ENCODE measurements at regions not wholly inside any gene's neighbourhood (a gene's known extent, or its start where the extent isn't known, plus 50 kb on each side); places are given as distances from the start of the nearest gene placed in this dataset.
"Not testable (repeated sequence)": the region's sequence is repeated elsewhere in the genome, so short reads cannot be mapped to it uniquely, and the experiment has no call there.

DNA sequence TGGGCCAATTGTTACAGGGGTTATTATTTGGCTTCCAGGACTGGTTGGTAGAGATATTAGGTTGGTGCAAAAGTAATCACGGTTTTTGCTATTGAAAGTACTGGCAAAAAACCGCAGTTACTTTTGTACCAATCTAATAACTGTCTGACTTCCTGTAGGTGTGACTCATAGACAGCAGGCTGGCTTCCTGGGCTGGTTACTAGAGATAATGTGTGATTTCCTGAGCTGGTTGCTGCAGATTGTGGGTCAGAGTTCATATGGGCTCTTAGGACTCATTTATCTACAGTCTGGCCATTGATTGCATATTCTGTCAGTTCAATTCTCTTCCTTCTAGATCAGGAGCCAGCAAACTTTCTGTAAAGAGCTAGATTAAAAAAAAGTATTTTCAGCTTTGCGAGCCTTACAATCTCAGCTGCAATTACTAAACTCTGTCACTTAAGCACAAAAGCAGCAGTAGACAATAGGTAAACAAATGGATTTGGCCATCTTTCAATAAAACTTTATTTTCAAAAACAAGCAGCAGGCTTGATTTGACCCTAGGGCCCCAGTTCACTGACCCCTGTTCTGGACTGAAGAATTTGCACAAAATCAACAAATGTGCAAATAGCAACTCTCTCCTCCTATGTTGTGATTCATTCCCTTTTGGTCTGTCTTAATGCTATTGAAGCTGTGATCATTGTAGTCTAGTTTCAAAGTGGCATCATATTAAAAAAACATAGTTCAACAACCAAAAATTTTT is 50.8 kb upstream of the BOD1L1 start:
- H2AFZ ChIP-seq (ENCODE audit: low read depth, low read length) = no peak overlapping the region
- H3K4me3 ChIP-seq (ENCODE audit: low read length) = no peak overlapping the region
- H3K36me3 ChIP-seq (ENCODE audit: insufficient read depth, low read length) = no peaks in the 10 kb centered on the region
- no peaks in the 10 kb centered on the region for H3K4me1 ChIP-seq (ENCODE audit: insufficient read depth, low read length)
- no peaks in the 10 kb centered on the region for H3K9me3 ChIP-seq (ENCODE audit: low read length)
- H3K27me3 ChIP-seq (ENCODE audit: insufficient read depth, low read length) = no peaks in the 10 kb centered on the region

DNA sequence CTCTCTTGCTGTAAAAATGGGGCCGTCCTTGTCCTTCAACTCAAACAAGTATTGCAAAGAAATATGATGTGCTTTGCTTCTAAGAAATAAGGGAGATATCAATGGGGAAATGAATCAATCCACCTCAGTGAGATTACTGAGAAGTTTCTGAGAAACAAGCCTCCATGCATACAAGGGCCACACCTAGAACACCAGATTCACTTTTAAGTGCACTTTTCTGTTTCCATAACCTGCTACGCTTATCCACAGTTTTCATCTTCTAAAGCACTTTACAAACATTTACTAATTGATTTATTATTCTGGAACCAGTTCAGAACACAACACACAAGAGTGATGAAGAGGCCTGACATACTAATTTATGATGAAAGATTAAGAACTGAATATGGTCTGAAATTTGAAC is 54.0 kb upstream of the BOD1L1 start:
- no peaks in the 10 kb centered on the region for H3K36me3 ChIP-seq (ENCODE audit: insufficient read depth, low read length)
- no peaks in the 10 kb centered on the region for H3K4me1 ChIP-seq (ENCODE audit: insufficient read depth, low read length)
- H3K9me3 ChIP-seq (ENCODE audit: low read length) = no peaks in the 10 kb centered on the region
- H3K27me3 ChIP-seq (ENCODE audit: insufficient read depth, low read length) = no peaks in the 10 kb centered on the region
- H3K4me3 ChIP-seq (ENCODE audit: low read length) = no peak overlapping the region
- no peak overlapping the region for H2AFZ ChIP-seq (ENCODE audit: low read depth, low read length)

DNA sequence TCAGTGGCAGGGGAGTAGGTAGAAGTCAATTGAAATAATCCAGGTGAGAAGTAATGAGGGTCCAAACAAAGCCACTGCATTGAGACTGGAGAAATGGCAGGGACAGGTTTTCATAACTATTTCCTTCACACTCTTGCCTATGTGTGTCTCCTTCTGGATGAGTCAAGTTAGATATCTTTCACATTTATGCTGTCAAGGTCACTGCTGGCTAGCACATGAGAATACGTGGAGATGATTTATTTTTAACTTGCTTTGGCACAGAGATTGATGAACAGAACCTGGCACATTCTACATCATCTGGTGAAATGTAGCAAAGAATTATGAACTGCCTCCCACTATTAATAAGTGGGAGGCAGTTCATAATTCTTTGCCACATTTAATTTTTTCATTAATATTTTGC is 66.7 kb upstream of the BOD1L1 start:
- no peak overlapping the region for H2AFZ ChIP-seq (ENCODE audit: low read depth, low read length)
- H3K27me3 ChIP-seq (ENCODE audit: insufficient read depth, low read length) = no peaks in the 10 kb centered on the region
- no peaks in the 10 kb centered on the region for H3K36me3 ChIP-seq (ENCODE audit: insufficient read depth, low read length)
- no peak overlapping the region for H3K4me3 ChIP-seq (ENCODE audit: low read length)
- H3K4me1 ChIP-seq (ENCODE audit: insufficient read depth, low read length) = no peaks in the 10 kb centered on the region
- H3K9me3 ChIP-seq (ENCODE audit: low read length) = no peaks in the 10 kb centered on the region

DNA sequence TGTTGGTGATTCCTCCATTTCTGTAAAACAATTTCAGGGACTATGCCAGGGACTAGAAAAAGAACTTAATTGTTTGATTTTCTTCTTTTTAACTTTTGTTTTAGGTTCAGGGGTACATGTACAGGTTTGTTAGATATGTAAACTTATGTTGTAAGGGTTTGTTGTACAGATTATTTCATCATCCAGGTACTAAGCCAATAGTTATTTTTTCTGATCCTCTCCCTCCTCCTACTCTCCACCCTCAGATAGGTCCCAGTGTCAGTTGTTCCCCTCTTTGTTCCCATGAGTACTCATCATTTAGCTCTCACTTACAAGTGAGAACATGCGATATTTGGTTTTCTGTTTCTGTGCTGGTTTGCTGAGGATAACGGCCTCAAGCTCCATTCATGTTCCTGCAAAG is 70.8 kb upstream of the BOD1L1 start:
- no peaks in the 10 kb centered on the region for H3K9me3 ChIP-seq (ENCODE audit: low read length)
- H3K27me3 ChIP-seq (ENCODE audit: insufficient read depth, low read length) = no peaks in the 10 kb centered on the region
- no peaks in the 10 kb centered on the region for H3K36me3 ChIP-seq (ENCODE audit: insufficient read depth, low read length)
- no peak overlapping the region for H2AFZ ChIP-seq (ENCODE audit: low read depth, low read length)
- no peak overlapping the region for H3K4me3 ChIP-seq (ENCODE audit: low read length)
- no peaks in the 10 kb centered on the region for H3K4me1 ChIP-seq (ENCODE audit: insufficient read depth, low read length)

DNA sequence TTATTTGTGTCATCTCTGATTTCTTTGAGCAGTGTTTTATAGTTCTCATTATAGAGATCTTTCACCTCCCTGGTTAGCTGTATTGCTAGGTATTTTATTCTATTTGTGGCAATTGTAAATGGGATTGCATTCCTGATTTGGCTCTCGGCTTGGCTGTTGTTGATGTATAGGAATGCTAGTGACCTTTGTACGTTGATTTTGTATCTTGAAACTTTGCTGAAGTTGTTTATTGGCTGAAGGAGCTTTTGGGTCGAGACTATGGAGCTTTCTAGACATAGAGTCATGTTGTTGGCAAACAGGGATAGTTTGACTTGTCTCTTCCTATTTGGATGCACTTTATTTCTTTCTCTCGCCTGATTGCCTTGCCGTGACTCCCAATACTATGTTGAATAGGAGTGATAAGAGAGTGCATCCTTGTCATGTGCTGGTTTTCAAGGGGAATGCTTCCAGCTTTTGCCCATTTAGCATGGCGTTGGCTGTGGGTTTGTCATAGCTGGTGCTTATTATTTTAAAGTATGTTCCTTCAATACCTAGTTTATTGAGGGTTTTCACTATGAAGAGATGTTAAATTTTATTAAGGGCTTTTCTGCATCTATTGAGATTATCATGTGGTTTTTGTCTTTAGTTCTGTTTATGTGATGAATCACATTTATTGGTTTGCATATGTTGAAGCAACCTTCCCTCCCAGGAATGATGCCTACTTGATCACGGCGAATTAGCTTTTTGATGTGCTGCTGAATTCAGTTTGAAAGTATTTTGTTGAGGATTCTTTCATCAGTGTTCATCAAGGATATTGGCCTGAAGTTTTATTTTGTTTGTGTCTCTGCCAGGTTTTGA is 72.7 kb upstream of the BOD1L1 start:
- no peaks in the 10 kb centered on the region for H3K36me3 ChIP-seq (ENCODE audit: insufficient read depth, low read length)
- no peaks in the 10 kb centered on the region for H3K9me3 ChIP-seq (ENCODE audit: low read length)
- H2AFZ ChIP-seq (ENCODE audit: low read depth, low read length) = no peak overlapping the region
- H3K4me3 ChIP-seq (ENCODE audit: low read length) = no peak overlapping the region
- H3K27me3 ChIP-seq (ENCODE audit: insufficient read depth, low read length) = no peaks in the 10 kb centered on the region
- no peaks in the 10 kb centered on the region for H3K4me1 ChIP-seq (ENCODE audit: insufficient read depth, low read length)

DNA sequence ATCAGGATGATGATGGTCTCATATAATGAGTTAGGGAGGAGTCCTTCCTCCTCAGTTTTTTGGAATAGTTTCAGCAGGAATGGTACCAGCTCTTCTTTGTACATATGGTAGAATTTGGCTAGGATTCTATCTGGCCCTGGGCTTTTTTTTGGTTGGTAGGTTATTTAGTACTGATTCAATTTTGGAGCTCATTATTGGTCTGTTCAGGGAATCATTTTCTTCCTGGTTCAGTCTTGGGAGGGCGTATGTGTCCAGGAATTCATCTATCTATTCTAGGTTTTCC is 73.3 kb upstream of the BOD1L1 start:
- H3K4me3 ChIP-seq (ENCODE audit: low read length) = not testable (repeated sequence)

DNA sequence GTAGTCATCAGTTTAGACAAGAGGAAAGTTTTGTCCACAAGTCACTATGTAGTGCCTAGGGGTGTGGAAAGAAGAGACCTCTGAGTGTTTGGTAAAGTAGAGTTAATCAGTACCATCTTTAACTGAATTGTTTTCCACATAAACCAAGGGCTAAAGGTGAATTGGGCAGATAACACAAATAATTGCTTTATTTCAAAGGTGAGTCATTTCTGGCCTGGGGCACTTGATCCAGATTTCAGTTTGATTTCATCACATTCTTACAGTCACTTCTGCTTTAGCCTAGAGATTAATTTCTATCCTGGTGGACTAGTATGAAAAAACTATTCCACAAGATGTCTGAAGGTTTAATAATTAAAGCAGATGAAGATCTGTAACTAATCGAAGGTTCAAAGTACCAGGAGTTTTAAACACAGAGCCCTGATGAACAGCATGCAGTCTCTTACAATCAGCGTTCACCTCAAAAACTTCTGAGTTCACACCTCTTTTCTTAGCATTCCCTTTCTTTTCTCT is 74.5 kb upstream of the BOD1L1 start:
- Histone ChIP-seq H3K4me1 (ENCODE audit: insufficient read depth, low read length) (no peaks in the 10 kb centered on the region), H3K27me3 (ENCODE audit: insufficient read depth, low read length) (no peaks in the 10 kb centered on the region), H3K9me3 (ENCODE audit: low read length) (no peaks in the 10 kb centered on the region), H2AFZ (ENCODE audit: low read depth, low read length) (no peak overlapping the region), H3K4me3 (ENCODE audit: low read length) (no peak overlapping the region), H3K36me3 (ENCODE audit: insufficient read depth, low read length) (no peaks in the 10 kb centered on the region)

More for the DNA sequence above, 73.3 kb upstream of the BOD1L1 start:
- not testable (repeated sequence) for H3K36me3 ChIP-seq (ENCODE audit: insufficient read depth, low read length); H3K9me3 ChIP-seq (ENCODE audit: low read length); H3K27me3 ChIP-seq (ENCODE audit: insufficient read depth, low read length); H3K4me1 ChIP-seq (ENCODE audit: insufficient read depth, low read length); H2AFZ ChIP-seq (ENCODE audit: low read depth, low read length)

DNA sequence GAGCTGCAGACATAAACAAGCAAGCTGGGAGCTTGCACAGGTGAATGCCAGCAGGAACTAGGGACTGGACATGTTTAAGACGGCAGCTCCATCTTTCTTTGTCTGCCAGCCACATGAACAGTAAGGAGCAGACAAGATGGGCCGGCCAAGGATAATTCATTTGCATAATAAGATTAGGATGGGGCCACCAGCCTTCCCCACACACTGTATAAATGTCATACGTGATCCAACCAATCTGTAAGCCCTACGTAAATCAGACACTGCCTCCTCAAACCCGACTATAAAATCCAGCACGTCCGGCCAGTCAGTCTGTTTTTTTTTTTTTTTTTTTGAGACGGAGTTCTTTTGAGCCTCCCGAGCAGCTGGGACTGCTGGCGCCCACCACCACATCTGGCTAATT is 75.6 kb upstream of the BOD1L1 start:
- Histone ChIP-seq H3K27me3 (ENCODE audit: insufficient read depth, low read length) (no peaks in the 10 kb centered on the region), H3K9me3 (ENCODE audit: low read length) (no peaks in the 10 kb centered on the region), H3K4me1 (ENCODE audit: insufficient read depth, low read length) (no peaks in the 10 kb centered on the region), H2AFZ (ENCODE audit: low read depth, low read length) (no peak overlapping the region), H3K4me3 (ENCODE audit: low read length) (no peak overlapping the region), H3K36me3 (ENCODE audit: insufficient read depth, low read length) (no peaks in the 10 kb centered on the region)

DNA sequence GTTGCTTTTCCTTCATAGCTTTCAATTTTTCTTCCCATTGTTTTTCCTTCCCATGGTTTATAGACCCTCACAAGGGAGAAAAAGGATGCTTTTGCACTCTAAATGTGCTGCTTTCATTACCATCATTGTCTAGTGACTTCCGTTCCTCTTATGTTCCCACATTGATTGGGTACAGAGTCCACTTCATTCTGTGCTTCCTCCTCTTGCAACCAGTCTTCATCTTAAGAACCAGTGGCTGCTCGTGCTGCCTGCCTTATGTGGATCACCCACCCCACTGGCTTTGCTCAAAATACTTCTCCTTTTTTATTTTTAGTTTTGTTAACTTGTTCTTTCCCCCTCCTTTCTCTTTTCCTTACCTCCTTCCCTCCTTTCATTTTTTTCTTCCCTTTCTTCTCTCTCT is 76.5 kb upstream of the BOD1L1 start:
- Histone ChIP-seq H2AFZ (ENCODE audit: low read depth, low read length) (no peak overlapping the region), H3K4me1 (ENCODE audit: insufficient read depth, low read length) (no peaks in the 10 kb centered on the region), H3K4me3 (ENCODE audit: low read length) (no peak overlapping the region), H3K36me3 (ENCODE audit: insufficient read depth, low read length) (no peaks in the 10 kb centered on the region), H3K9me3 (ENCODE audit: low read length) (no peaks in the 10 kb centered on the region), H3K27me3 (ENCODE audit: insufficient read depth, low read length) (no peaks in the 10 kb centered on the region)

DNA sequence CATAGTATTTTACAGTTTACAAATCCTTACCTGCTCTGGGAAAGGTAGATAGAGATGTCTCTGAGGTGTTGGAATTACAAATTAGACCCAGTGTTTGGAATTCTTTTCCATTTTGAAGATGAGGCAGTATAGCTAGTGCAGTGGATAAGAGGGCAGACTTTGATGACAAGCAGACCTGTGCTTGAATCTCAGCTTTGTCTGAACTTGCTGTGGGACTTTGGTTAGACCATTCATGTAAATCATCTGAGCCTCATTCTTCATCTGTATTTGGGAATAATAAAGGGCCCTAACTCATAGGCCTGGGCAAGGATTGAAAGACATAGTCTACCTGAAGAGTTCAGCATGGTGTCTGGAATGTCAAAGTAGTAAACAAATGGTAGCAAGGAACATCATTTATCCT is 77.2 kb upstream of the BOD1L1 start:
- no peaks in the 10 kb centered on the region for H3K4me1 ChIP-seq (ENCODE audit: insufficient read depth, low read length)
- no peak overlapping the region for H2AFZ ChIP-seq (ENCODE audit: low read depth, low read length)
- no peaks in the 10 kb centered on the region for H3K9me3 ChIP-seq (ENCODE audit: low read length)
- no peaks in the 10 kb centered on the region for H3K27me3 ChIP-seq (ENCODE audit: insufficient read depth, low read length)
- H3K36me3 ChIP-seq (ENCODE audit: insufficient read depth, low read length) = no peaks in the 10 kb centered on the region
- no peak overlapping the region for H3K4me3 ChIP-seq (ENCODE audit: low read length)

DNA sequence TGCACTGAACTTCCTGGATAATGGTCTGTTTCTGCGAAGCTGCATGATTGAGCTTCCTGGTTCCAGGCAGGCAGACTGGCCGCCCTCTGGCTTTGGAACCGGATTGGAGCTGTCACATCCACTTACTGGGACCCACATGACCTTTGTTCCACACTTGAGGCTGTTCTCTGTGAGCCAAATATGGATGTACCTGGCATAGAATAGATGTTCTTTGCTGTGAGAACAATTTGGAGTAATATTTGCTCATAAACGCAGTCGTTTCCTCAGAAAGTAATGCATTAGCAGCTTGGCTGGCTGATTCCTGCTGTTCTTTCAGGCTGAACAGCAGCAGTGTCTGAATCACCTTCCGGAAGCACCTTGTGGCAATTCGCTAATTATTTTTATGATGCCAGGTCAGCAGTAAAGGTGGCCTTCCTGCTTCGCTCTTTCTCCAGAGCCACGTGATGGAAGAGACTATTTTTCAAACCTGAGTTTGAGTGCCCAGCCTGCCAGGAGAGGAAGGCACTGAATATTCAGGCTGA is 78.1 kb upstream of the BOD1L1 start:
- Histone ChIP-seq H2AFZ (ENCODE audit: low read depth, low read length) (no peak overlapping the region), H3K4me3 (ENCODE audit: low read length) (no peak overlapping the region), H3K9me3 (ENCODE audit: low read length) (no peaks in the 10 kb centered on the region), H3K4me1 (ENCODE audit: insufficient read depth, low read length) (no peaks in the 10 kb centered on the region), H3K36me3 (ENCODE audit: insufficient read depth, low read length) (no peaks in the 10 kb centered on the region), H3K27me3 (ENCODE audit: insufficient read depth, low read length) (no peaks in the 10 kb centered on the region)

DNA sequence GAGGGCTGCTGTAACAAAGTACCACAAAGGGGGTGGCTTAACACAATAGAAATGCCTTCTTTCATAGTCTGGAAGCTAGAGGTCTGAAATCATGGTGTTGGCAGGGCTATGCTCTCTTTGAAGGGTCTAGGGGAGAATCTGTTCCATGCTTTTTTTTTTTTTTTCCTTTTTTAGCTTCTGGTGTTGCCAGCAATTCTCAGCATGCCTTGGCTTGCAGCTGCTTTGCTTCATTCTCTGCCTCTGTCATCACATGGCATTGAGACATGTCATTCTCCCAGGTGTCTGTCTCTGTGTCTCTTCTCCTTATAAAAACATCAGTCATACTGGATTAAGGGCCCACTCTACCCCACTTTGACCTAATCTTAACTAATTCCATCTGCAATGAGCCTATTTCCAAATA is 78.6 kb upstream of the BOD1L1 start:
- H3K36me3 ChIP-seq (ENCODE audit: insufficient read depth, low read length) = no peaks in the 10 kb centered on the region
- H3K4me1 ChIP-seq (ENCODE audit: insufficient read depth, low read length) = no peaks in the 10 kb centered on the region
- H2AFZ ChIP-seq (ENCODE audit: low read depth, low read length) = no peak overlapping the region
- no peaks in the 10 kb centered on the region for H3K27me3 ChIP-seq (ENCODE audit: insufficient read depth, low read length)
- H3K4me3 ChIP-seq (ENCODE audit: low read length) = no peak overlapping the region
- no peaks in the 10 kb centered on the region for H3K9me3 ChIP-seq (ENCODE audit: low read length)

DNA sequence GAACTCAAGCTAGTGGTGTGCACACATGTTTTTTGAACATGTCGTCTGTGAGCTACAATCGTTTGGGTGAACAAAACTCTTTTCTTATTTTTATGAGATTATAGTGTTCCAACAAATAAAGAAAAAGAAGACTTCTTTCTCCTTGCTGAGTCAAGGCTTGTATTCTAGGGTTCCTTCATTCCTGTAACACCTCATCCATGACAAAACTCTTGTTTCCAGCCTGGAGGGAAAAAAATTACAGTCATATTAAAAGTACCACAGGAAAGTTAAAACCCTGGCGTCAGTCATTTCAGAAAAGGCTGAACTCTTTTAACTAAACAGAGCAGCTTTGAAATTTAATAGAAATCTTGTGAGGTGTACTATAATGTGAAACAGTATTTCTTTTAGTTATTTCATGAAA is 79.2 kb upstream of the BOD1L1 start:
- Histone ChIP-seq H3K36me3 (ENCODE audit: insufficient read depth, low read length) (no peaks in the 10 kb centered on the region), H3K9me3 (ENCODE audit: low read length) (no peaks in the 10 kb centered on the region), H3K4me1 (ENCODE audit: insufficient read depth, low read length) (no peaks in the 10 kb centered on the region), H2AFZ (ENCODE audit: low read depth, low read length) (no peak overlapping the region), H3K27me3 (ENCODE audit: insufficient read depth, low read length) (no peaks in the 10 kb centered on the region), H3K4me3 (ENCODE audit: low read length) (no peak overlapping the region)

All from neuron (in vitro differentiated cells).